Fibroblast of pulmonary artery (primary cell): ENCODE measurements at regions not wholly inside any gene's neighbourhood (a gene's known extent, or its start where the extent isn't known, plus 50 kb on each side); places are given as distances from the start of the nearest gene placed in this dataset.
"Not testable (repeated sequence)": the region's sequence is repeated elsewhere in the genome, so short reads cannot be mapped to it uniquely, and the experiment has no call there.

ENCODE experiments used
- DNase-seq: peaks from one replicate; pipeline ENCODE4 v3.0.0-alpha.2; 2010; ENCODE audit warnings: low read depth
- H3K4me3 ChIP-seq: replicated peaks from 2 replicates; pipeline ENCODE4 v1.5.1; 2011; ENCODE audit warnings: low read depth, mild to moderate bottlenecking, control low read depth, low read length, moderate library complexity
- TF ChIP-seq, protein P1 (sequence below): IDR thresholded peaks from 2 replicates; pipeline ENCODE4 v1.5.1; 2011; ENCODE audit warnings: mild to moderate bottlenecking, control low read depth, low read length, inconsistent platforms; ENCODE audit errors: missing control alignments

DNA sequence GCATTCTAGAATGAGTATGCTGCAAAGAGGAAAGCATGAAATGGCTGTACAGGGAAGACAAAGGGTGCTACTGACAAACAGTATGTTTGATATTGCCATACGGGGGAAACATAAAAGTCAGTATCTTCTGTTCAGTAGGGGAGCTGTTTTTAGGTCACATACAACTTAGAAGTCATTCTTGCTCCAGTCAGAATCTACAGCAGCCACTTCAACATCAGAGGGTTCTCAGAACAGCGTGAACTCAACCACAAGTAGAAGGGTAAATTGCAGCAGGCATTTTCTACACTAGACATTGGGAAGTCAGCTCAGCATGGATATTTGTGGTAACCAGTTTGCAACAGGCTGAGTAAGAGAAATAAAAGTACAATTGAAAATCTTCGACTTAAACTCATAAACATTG lies 1241.8 kb upstream of the GOT2 start:
- TF ChIP-seq, protein P1, sequence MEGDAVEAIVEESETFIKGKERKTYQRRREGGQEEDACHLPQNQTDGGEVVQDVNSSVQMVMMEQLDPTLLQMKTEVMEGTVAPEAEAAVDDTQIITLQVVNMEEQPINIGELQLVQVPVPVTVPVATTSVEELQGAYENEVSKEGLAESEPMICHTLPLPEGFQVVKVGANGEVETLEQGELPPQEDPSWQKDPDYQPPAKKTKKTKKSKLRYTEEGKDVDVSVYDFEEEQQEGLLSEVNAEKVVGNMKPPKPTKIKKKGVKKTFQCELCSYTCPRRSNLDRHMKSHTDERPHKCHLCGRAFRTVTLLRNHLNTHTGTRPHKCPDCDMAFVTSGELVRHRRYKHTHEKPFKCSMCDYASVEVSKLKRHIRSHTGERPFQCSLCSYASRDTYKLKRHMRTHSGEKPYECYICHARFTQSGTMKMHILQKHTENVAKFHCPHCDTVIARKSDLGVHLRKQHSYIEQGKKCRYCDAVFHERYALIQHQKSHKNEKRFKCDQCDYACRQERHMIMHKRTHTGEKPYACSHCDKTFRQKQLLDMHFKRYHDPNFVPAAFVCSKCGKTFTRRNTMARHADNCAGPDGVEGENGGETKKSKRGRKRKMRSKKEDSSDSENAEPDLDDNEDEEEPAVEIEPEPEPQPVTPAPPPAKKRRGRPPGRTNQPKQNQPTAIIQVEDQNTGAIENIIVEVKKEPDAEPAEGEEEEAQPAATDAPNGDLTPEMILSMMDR = no peak

DNA sequence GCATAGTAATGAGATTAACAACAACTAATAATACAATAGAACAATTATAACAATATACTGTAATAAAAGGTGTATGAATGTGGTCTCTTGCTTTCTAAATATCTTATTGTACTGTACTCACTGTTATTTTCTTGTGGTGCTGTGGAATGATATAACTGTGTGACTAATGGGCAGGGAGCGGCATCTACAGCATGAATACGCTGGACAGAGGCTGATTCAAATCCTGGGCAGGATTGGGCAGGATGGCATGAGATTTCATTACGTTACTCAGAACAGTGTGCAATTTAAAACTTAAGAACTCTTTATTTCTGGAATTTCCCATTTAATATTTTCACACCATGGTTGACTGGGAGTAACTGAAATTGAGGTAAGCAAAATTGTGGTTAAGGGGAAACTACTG lies 1239.8 kb upstream of the GOT2 start:
- H3K4me3 ChIP-seq = no peak overlapping the region
- TF ChIP-seq, protein P1 = no peak
- no peak for DNase-seq

More for the DNA sequence above, 1241.8 kb upstream of the GOT2 start:
- no peak for DNase-seq
- H3K4me3 ChIP-seq = no peak overlapping the region

DNA sequence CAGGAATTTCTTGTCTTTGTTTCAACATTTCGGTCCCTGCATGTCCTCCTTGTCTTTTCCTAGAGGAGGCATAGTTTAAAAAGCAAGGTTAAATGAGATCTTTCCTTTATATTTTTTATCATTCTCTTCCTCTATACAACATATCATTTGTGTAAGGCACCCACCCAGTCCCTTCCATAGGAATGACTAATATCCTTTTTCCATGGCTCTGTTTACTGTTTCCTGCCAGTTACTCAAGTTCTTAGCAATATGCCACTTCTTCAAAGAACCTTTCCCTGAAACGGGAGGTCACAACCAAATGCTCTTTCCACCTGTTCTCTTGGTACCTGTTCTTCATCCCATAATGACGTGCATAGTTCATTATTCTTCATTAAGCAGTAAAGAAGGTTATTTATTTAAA lies 1237.1 kb upstream of the GOT2 start:
- no peak overlapping the region for H3K4me3 ChIP-seq
- TF ChIP-seq, protein P1 = no peak
- no peak for DNase-seq

DNA sequence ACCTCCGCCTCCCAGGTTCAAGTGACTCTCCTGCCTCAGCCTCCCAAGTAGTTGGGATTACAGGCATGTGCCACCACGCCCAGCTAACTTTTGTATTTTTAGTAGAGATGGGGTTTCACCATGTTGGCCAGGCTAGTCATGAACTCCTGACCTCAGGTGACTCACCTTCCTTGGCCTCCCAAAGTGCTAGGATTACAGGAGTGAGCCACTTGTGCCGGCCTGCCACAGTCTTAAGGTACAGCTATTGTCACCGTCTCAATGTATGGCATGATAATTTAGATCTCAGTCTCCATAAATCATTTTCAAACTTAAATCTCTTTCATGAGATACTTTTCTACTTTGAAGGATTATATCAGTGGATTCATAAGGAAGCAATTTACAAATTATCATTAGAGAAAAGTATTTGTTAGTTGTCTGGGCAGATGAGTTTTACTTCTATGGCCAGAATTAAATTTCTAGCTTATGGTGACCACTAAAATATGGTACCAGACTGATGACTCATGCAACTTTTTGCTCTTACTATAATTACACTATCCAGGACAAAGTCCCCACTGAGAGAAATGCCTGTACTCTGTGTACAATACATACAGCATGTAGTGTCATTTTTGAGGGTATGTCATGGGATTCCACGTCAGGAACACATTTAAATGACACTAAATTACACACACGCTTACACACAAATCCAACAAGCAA lies 1230.3 kb upstream of the GOT2 start:
- H3K4me3 ChIP-seq = no peak overlapping the region
- TF ChIP-seq, protein P1 = no peak
- DNase-seq = no peak

DNA sequence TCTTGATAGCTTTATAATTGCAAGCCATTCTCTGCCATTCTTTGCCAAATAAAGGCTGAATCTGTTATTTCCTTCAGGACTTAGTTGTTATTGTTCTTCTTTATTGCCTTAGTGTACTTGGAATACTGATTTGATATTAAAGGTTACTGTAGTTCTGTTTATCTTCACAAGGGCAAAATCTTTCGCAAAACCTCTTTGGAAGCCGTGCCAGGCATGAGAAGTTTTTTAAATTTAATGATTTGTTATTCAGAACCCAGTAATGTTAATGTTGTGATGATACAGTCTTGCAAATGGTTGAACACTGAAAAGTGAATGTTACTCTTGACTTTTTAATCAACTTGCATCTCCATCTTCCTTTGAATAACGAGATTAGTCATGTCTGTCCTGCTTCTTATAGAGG lies 1225.2 kb upstream of the GOT2 start:
- DNase-seq = no peak
- no peak overlapping the region for H3K4me3 ChIP-seq
- TF ChIP-seq, protein P1 = no peak

DNA sequence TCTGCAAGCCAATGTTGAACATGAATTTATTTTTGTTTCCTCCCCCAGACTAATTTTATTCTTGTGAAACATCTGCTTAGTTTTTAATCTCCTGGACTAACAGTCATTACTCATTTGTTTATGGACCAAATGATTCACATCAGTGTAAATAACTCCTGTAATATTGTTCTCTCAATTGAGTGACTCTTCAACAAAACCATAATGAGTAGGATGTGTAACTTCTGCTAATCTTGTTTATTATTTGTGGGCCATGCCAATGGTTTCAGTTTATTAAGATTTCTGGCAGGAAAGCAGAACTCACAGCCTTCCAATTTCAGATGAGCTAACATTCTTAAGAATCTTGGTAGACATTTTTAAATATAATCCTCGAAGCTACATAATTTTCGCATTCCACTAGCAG lies 1216.3 kb upstream of the GOT2 start:
- TF ChIP-seq, protein P1 = no peak
- DNase-seq = no peak

DNA sequence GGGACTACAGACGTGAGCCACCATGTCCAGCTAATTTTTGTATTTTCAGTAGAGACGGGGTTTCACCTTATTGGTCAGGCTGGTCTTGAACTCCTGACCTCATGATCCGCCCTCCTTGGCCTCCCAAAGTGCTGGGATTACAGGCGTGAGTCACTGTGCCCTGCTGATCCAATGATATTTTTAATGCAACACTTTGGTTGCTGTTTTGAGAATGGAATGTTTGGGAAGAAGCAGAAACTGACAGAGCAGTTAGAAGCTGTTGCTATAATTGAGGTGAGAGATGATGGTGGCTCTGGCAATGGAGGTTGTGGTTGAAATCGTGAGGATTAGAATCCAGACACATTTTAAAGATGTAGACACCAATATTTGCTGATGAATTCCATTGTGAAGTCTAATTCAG lies 1209.9 kb upstream of the GOT2 start:
- DNase-seq, H3K4me3 ChIP-seq: not testable (repeated sequence)

More for the DNA sequence above, 1216.3 kb upstream of the GOT2 start:
- H3K4me3 ChIP-seq = no peak overlapping the region
